ENCODE measurements at regions not wholly inside any gene's neighbourhood (a gene's known extent, or its start where the extent isn't known, plus 50 kb on each side); places are given as distances from the start of the nearest gene placed in this dataset.

DNA sequence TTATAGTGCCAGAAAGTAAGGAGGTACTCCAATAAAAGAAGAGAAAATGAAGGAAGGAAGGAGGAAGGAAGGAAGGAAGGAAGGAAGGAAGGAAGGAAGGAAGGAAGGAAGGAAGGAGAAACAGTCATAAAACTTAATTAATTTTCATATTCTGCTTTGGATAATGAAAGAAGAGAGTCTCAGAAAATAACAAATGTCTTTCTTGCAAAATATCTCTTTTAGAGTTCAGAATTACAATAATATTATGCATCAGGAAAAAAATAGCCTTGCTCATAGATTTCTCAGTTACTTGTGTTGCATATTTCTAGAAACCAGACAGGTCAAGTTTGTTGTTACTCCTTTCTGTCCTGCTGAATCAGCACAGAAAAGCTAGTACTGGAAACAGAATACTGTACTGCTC, 130.1 kb upstream of the DKK2 start:
- no peak for TF ChIP-seq CTCF (IDR thresholded peaks at IDR 0.05; ENCODE audit: partially characterized antibody, unreplicated experiment)
- no peak for DNase-seq
- H3K27me3 Mint-ChIP-seq (ENCODE audit: unreplicated experiment) = no peaks in the 10 kb centered on the region
- H3K27ac Mint-ChIP-seq (ENCODE audit: unreplicated experiment) = no peak overlapping the region
- H3K4me3 Mint-ChIP-seq (ENCODE audit: unreplicated experiment) = no peak overlapping the region
- H3K36me3 Mint-ChIP-seq (ENCODE audit: unreplicated experiment) = no peaks in the 10 kb centered on the region
- no peaks in the 10 kb centered on the region for H3K9me3 Mint-ChIP-seq (ENCODE audit: unreplicated experiment)
- no peaks in the 10 kb centered on the region for H3K4me1 Mint-ChIP-seq (ENCODE audit: low read depth, unreplicated experiment)

DNA sequence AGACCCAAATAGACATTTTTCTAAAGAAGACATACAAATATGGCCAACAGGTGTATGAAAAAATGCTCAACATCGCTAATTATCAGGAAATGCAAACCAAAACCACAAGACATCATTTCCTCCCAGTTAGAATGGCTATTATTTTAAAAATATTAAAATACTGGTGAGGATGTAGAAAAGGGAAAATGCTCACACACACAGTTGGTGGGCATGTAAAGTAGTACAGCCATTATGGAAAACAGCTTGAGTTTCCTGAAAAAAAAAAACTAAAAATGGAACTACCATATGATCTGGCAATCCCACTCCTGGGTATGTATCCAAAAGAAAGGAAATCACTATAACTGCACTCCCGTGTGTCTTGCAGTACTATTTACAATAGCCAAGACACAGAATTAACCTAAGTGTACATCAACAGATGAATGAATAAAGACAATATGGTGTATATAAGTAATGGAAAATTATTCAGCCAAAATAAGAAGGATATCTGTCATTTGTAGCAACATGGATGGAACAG, 128.9 kb upstream of the DKK2 start:
- H3K4me3 Mint-ChIP-seq (ENCODE audit: unreplicated experiment) = no peak overlapping the region
- no peaks in the 10 kb centered on the region for H3K4me1 Mint-ChIP-seq (ENCODE audit: low read depth, unreplicated experiment)
- no peaks in the 10 kb centered on the region for H3K27me3 Mint-ChIP-seq (ENCODE audit: unreplicated experiment)
- no peak for DNase-seq
- TF ChIP-seq CTCF (IDR thresholded peaks at IDR 0.05; ENCODE audit: partially characterized antibody, unreplicated experiment) = no peak
- no peak overlapping the region for H3K27ac Mint-ChIP-seq (ENCODE audit: unreplicated experiment)
- H3K9me3 Mint-ChIP-seq (ENCODE audit: unreplicated experiment) = no peaks in the 10 kb centered on the region
- no peaks in the 10 kb centered on the region for H3K36me3 Mint-ChIP-seq (ENCODE audit: unreplicated experiment)

- no peaks in the 10 kb centered on the region for H3K9me3 Mint-ChIP-seq (ENCODE audit: unreplicated experiment)
- DNase-seq = no peak
- H3K4me3 Mint-ChIP-seq (ENCODE audit: unreplicated experiment) = no peak overlapping the region
- TF ChIP-seq CTCF (IDR thresholded peaks at IDR 0.05; ENCODE audit: partially characterized antibody, unreplicated experiment) = no peak
- no peaks in the 10 kb centered on the region for H3K36me3 Mint-ChIP-seq (ENCODE audit: unreplicated experiment)
- no peaks in the 10 kb centered on the region for H3K4me1 Mint-ChIP-seq (ENCODE audit: low read depth, unreplicated experiment)
- no peaks in the 10 kb centered on the region for H3K27me3 Mint-ChIP-seq (ENCODE audit: unreplicated experiment)
- no peak overlapping the region for H3K27ac Mint-ChIP-seq (ENCODE audit: unreplicated experiment)
Measured at GRCh38 chr4:107156443-107156842, 120.3 kb upstream of the DKK2 start.

- H3K4me1 Mint-ChIP-seq (ENCODE audit: low read depth, unreplicated experiment) = no peaks in the 10 kb centered on the region
- no peaks in the 10 kb centered on the region for H3K27me3 Mint-ChIP-seq (ENCODE audit: unreplicated experiment)
- H3K9me3 Mint-ChIP-seq (ENCODE audit: unreplicated experiment) = no peaks in the 10 kb centered on the region
- H3K27ac Mint-ChIP-seq (ENCODE audit: unreplicated experiment) = no peak overlapping the region
- H3K4me3 Mint-ChIP-seq (ENCODE audit: unreplicated experiment) = no peak overlapping the region
- no peak for DNase-seq
- no peaks in the 10 kb centered on the region for H3K36me3 Mint-ChIP-seq (ENCODE audit: unreplicated experiment)
- TF ChIP-seq CTCF (IDR thresholded peaks at IDR 0.05; ENCODE audit: partially characterized antibody, unreplicated experiment) = no peak
Measured at GRCh38 chr4:107155366-107155765, 119.3 kb upstream of the DKK2 start.

GRCh38 chr4:107153956-107154355, 117.8 kb upstream of the DKK2 start:
- Mint-ChIP-seq H3K36me3 (ENCODE audit: unreplicated experiment) (no peaks in the 10 kb centered on the region), H3K4me1 (ENCODE audit: low read depth, unreplicated experiment) (no peaks in the 10 kb centered on the region), H3K27me3 (ENCODE audit: unreplicated experiment) (no peaks in the 10 kb centered on the region), H3K4me3 (ENCODE audit: unreplicated experiment) (no peak overlapping the region), H3K27ac (ENCODE audit: unreplicated experiment) (no peak overlapping the region), H3K9me3 (ENCODE audit: unreplicated experiment) (no peaks in the 10 kb centered on the region)
- no peak for DNase-seq
- TF ChIP-seq CTCF (IDR thresholded peaks at IDR 0.05; ENCODE audit: partially characterized antibody, unreplicated experiment) = no peak
